HFFc6 (cell line): ENCODE measurements at regions not wholly inside any gene's neighbourhood (a gene's known extent, or its start where the extent isn't known, plus 50 kb on each side); places are given as distances from the start of the nearest gene placed in this dataset.

Experiments used
- DNase-seq: peaks from one replicate; pipeline ENCODE4 v3.0.0-alpha.2; 2018
- H3K27ac Mint-ChIP-seq: 2 replicates; pipeline ENCODE4 v1.8.0; 2020; ENCODE audit warnings: mild to moderate bottlenecking, mixed read lengths
- H3K27me3 Mint-ChIP-seq: 2 replicates; pipeline ENCODE4 v1.8.0; 2021; ENCODE audit warnings: mild to moderate bottlenecking, moderate library complexity, mixed read lengths; ENCODE audit not compliant: insufficient read depth
- H3K36me3 Mint-ChIP-seq: 2 replicates; pipeline ENCODE4 v1.8.0; 2021; ENCODE audit warnings: low read depth, mixed read lengths
- H3K4me1 Mint-ChIP-seq: 2 replicates; pipeline ENCODE4 v1.8.0; 2020; ENCODE audit warnings: low read depth, mixed read lengths
- H3K4me3 Mint-ChIP-seq: 2 replicates; pipeline ENCODE4 v1.8.0; 2020; ENCODE audit warnings: mild to moderate bottlenecking, moderate library complexity, mixed read lengths
- H3K9me3 Mint-ChIP-seq: 2 replicates; pipeline ENCODE4 v1.8.0; 2020; ENCODE audit warnings: mild to moderate bottlenecking, mixed read lengths
- CTCF ChIP-seq: fragments of 200-600 bp; sonication (generic); IDR thresholded peaks from 2 replicates; pipeline ENCODE4 v1.5.0; 2021; ENCODE audit warnings: antibody characterized with exemption, mild to moderate bottlenecking

- Mint-ChIP-seq H3K27me3 (peaks cover 9% of the 10 kb centered on the region), H3K9me3 (no peaks in the 10 kb centered on the region), H3K36me3 (no peaks in the 10 kb centered on the region), H3K27ac (no peak overlapping the region), H3K4me1 (no peaks in the 10 kb centered on the region), H3K4me3 (no peak overlapping the region)
- no peak for TF ChIP-seq CTCF
- DNase-seq, result no peak
Measured at GRCh38 chr13:31912647-31913401, 118.8 kb upstream of the FRY start.

GRCh38 chr13:31913459-31913858 lies 118.1 kb upstream of the FRY start:
- no peaks in the 10 kb centered on the region for H3K9me3 Mint-ChIP-seq
- H3K4me3 Mint-ChIP-seq, result no peak overlapping the region
- TF ChIP-seq CTCF, result peak; percentile 31; the same call in 1 of the 2 replicates
- peaks cover 9% of the 10 kb centered on the region for H3K27me3 Mint-ChIP-seq
- H3K36me3 Mint-ChIP-seq, result no peaks in the 10 kb centered on the region
- H3K4me1 Mint-ChIP-seq, result no peaks in the 10 kb centered on the region
- DNase-seq, result peak; percentile 39
- H3K27ac Mint-ChIP-seq, result no peak overlapping the region

GRCh38 chr13:31914843-31915242 lies 116.7 kb upstream of the FRY start:
- H3K27me3 Mint-ChIP-seq, result peaks cover 9% of the 10 kb centered on the region
- H3K4me1 Mint-ChIP-seq, result no peaks in the 10 kb centered on the region
- DNase-seq, result no peak
- no peak overlapping the region for H3K4me3 Mint-ChIP-seq
- H3K9me3 Mint-ChIP-seq, result no peaks in the 10 kb centered on the region
- TF ChIP-seq CTCF, result no peak
- no peak overlapping the region for H3K27ac Mint-ChIP-seq
- H3K36me3 Mint-ChIP-seq, result no peaks in the 10 kb centered on the region

- H3K27ac Mint-ChIP-seq, result no peak overlapping the region
- H3K4me1 Mint-ChIP-seq, result no peaks in the 10 kb centered on the region
- H3K4me3 Mint-ChIP-seq, result no peak overlapping the region
- no peaks in the 10 kb centered on the region for H3K9me3 Mint-ChIP-seq
- H3K27me3 Mint-ChIP-seq, result peaks cover 6% of the 10 kb centered on the region
- no peak for DNase-seq
- TF ChIP-seq CTCF, result no peak
- no peaks in the 10 kb centered on the region for H3K36me3 Mint-ChIP-seq
Measured at GRCh38 chr13:31918707-31919106, 112.9 kb upstream of the FRY start.

- Mint-ChIP-seq H3K4me1 (no peaks in the 10 kb centered on the region), H3K36me3 (no peaks in the 10 kb centered on the region), H3K4me3 (no peak overlapping the region), H3K27ac (no peak overlapping the region), H3K27me3 (peaks cover 6% of the 10 kb centered on the region), H3K9me3 (no peaks in the 10 kb centered on the region)
- no peak for TF ChIP-seq CTCF
- DNase-seq, result no peak
Measured at GRCh38 chr13:31919241-31919640, 112.3 kb upstream of the FRY start.
